HCT116 (cell line): ENCODE measurements at regions not wholly inside any gene's neighbourhood (a gene's known extent, or its start where the extent isn't known, plus 50 kb on each side); places are given as distances from the start of the nearest gene placed in this dataset.
A peak's percentile ranks its signal among the peaks of the same experiment; 100 is the strongest.

Experiments
- TF ChIP-seq, protein P1 (sequence below): IDR thresholded peaks from 2 replicates; pipeline ENCODE4 v1.6.1; 2012; ENCODE audit warnings: low read depth
- TF ChIP-seq, protein P2 (sequence below), 3 experiments: fragments of 200-600 bp in 1 of 3; sonication (generic) in 1 of 3; IDR thresholded peaks in 2 of 3; conservative IDR thresholded peaks in 1 of 3; 2 replicates each; pipeline ENCODE4 v1.5.1; 2012 to 2017; ENCODE audit warnings: low read depth in 2 of 3, low read length in 2 of 3, antibody characterized with exemption in 1 of 3, borderline replicate concordance in 1 of 3, control low read depth in 1 of 3, mild to moderate bottlenecking in 1 of 3, mixed read lengths in 1 of 3, mixed run types in 1 of 3, moderate library complexity in 1 of 3; ENCODE audit not compliant: insufficient read depth in 1 of 3

DNA sequence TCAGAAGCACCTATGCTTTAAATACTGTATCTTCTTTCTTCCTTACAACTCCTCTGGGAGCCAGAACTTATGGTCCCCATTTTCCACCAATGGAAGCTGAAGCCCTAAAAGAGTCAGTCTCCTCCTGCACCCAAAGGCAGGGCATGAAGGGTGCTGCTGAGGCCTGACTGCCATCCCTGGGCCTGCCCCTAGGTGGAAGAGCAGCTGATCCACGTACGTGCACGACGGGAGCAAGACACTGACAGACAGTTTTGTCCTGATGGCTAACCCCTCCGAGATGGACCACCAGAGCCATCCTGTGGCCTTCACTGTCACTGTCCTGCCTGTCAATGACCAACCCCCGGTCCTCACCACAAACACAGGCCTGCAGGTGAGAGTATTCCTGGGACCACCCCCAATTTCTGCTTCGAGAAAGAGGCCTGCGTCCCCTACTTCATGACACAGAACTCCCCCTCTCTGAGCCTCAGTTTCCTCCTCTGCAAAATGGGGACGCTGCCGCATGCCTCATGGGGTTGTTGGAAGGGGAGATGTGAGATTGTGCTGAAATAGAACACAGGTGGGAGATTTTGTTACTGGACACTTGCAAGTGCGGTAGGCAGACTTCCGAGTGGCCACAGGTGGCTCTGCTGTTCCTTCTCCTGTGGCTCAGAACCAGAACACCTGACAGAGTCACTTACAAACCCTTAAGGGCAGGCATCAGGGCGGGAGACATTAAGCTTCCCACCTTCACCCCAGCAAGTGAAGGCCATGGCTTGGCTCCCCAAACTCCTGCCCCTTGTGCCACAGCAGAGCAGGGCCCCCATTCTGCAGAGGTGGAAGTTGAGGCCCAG lies 175.4 kb downstream of the TBC1D2B start:
- TF ChIP-seq, protein P1, sequence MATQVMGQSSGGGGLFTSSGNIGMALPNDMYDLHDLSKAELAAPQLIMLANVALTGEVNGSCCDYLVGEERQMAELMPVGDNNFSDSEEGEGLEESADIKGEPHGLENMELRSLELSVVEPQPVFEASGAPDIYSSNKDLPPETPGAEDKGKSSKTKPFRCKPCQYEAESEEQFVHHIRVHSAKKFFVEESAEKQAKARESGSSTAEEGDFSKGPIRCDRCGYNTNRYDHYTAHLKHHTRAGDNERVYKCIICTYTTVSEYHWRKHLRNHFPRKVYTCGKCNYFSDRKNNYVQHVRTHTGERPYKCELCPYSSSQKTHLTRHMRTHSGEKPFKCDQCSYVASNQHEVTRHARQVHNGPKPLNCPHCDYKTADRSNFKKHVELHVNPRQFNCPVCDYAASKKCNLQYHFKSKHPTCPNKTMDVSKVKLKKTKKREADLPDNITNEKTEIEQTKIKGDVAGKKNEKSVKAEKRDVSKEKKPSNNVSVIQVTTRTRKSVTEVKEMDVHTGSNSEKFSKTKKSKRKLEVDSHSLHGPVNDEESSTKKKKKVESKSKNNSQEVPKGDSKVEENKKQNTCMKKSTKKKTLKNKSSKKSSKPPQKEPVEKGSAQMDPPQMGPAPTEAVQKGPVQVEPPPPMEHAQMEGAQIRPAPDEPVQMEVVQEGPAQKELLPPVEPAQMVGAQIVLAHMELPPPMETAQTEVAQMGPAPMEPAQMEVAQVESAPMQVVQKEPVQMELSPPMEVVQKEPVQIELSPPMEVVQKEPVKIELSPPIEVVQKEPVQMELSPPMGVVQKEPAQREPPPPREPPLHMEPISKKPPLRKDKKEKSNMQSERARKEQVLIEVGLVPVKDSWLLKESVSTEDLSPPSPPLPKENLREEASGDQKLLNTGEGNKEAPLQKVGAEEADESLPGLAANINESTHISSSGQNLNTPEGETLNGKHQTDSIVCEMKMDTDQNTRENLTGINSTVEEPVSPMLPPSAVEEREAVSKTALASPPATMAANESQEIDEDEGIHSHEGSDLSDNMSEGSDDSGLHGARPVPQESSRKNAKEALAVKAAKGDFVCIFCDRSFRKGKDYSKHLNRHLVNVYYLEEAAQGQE: no peak
- TF ChIP-seq, protein P2, sequence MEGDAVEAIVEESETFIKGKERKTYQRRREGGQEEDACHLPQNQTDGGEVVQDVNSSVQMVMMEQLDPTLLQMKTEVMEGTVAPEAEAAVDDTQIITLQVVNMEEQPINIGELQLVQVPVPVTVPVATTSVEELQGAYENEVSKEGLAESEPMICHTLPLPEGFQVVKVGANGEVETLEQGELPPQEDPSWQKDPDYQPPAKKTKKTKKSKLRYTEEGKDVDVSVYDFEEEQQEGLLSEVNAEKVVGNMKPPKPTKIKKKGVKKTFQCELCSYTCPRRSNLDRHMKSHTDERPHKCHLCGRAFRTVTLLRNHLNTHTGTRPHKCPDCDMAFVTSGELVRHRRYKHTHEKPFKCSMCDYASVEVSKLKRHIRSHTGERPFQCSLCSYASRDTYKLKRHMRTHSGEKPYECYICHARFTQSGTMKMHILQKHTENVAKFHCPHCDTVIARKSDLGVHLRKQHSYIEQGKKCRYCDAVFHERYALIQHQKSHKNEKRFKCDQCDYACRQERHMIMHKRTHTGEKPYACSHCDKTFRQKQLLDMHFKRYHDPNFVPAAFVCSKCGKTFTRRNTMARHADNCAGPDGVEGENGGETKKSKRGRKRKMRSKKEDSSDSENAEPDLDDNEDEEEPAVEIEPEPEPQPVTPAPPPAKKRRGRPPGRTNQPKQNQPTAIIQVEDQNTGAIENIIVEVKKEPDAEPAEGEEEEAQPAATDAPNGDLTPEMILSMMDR (IDR thresholded peaks at IDR 0.05 in 2 of 3, conservative IDR thresholded peaks at IDR 0.05 in 1 of 3; ENCODE audit: borderline replicate concordance in 1 of 3, insufficient read depth in 1 of 3, low read depth in 2 of 3, low read length in 2 of 3): peak in 2 of 3 experiments; percentile 41 to 49; a peak in 3 of 6 replicates
